Vagina (tissue), 2 donors: ENCODE measurements at regions not wholly inside any gene's neighbourhood (a gene's known extent, or its start where the extent isn't known, plus 50 kb on each side); places are given as distances from the start of the nearest gene placed in this dataset.

Source experiments
- DNase-seq, 2 donors: peaks; one replicate each; pipeline ENCODE4 v3.0.0-alpha.2; 2017; ENCODE audit errors: extremely low spot score in 2 of 2
- H3K27ac ChIP-seq: fragments of 200-600 bp; sonication (generic); one replicate; pipeline ENCODE4 v1.5.1; 2019
- H3K27me3 ChIP-seq: fragments of 200-600 bp; sonication (generic); one replicate; pipeline ENCODE4 v1.5.1; 2019
- H3K36me3 ChIP-seq, 2 donors: fragments of 200-600 bp; sonication (generic); one replicate each; pipeline ENCODE4 v1.5.1; 2017 to 2019
- H3K4me1 ChIP-seq: fragments of 200-600 bp; sonication (generic); one replicate; pipeline ENCODE4 v1.5.1; 2019
- H3K4me3 ChIP-seq, 2 donors: fragments of 200-600 bp; sonication (generic); 1 replicate in 1 of 2; 2 replicates in 1 of 2; pipeline ENCODE4 v1.5.1; 2016 to 2019
- H3K9me3 ChIP-seq: fragments of 200-600 bp; sonication (generic); one replicate; pipeline ENCODE4 v1.5.1; 2019
- CTCF ChIP-seq, 3 experiments: fragments of 450-650 bp in 2 of 3; fragments of 200-600 bp in 1 of 3; sonication (generic) in 1 of 3; IDR thresholded peaks; one replicate each; pipeline ENCODE4 v1.5.1; 2017 to 2019; ENCODE audit warnings: antibody characterized with exemption in 3 of 3, mild to moderate bottlenecking in 2 of 3, moderate library complexity in 2 of 3
- POLR2A ChIP-seq, 2 donors: fragments of 450-650 bp; IDR thresholded peaks; one replicate each; pipeline ENCODE4 v1.6.1; 2017; ENCODE audit warnings: antibody characterized with exemption in 2 of 2, mild to moderate bottlenecking in 2 of 2, moderate library complexity in 2 of 2
- POLR2AphosphoS5 ChIP-seq, 2 donors: sonication (generic); formaldehyde crosslinking; IDR thresholded peaks; one replicate each; pipeline ENCODE4 v1.9.0; 2017; ENCODE audit warnings: antibody characterized with exemption in 2 of 2, mild to moderate bottlenecking in 2 of 2, low read depth in 1 of 2; ENCODE audit not compliant: insufficient read depth in 1 of 2
- intact Hi-C: fragments of 100-400 bp; cut with DNase I; formaldehyde crosslinking; loops from one replicate; pipeline ENCODE4 v1.15.1; 2023

- no peak overlapping the region for H3K27ac ChIP-seq
- no peaks in the 10 kb centered on the region for H3K4me1 ChIP-seq
- no peak overlapping the region for H3K4me3 ChIP-seq
- no peaks in the 10 kb centered on the region for H3K27me3 ChIP-seq
- intact Hi-C loops = no loop called here
- no peaks in the 10 kb centered on the region for H3K9me3 ChIP-seq
- no peak for DNase-seq
- H3K36me3 ChIP-seq = no peaks in the 10 kb centered on the region
- TF ChIP-seq POLR2A (IDR thresholded peaks at IDR 0.05) = no peak
Observed at GRCh38 chr5:128637031-128637430, 99.0 kb upstream of the FBN2 start.

- no peaks in the 10 kb centered on the region for H3K27me3 ChIP-seq
Observed at GRCh38 chr5:128641861-128642260, 103.8 kb upstream of the FBN2 start.

DNA sequence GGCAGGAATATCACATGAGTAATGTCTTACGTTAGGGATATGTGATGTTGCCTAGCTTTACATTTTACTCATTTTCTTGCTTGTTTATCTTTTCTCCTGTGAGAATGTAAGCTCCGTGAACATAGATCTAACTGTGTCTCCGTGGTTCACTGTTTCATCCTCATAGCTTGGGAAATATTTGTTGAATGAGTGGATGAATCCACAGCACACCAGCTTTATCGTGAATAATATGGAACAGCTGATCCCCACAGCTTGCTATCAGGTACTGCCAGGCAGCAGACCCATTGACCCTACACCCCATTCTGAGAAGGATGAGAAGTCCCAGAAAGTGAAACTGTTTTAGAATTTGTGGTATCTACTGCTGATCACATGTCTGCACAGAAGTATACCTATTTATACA, 106.8 kb upstream of the FBN2 start:
- Histone ChIP-seq H3K9me3 (no peaks in the 10 kb centered on the region), H3K4me1 (no peaks in the 10 kb centered on the region), H3K27ac (no peak overlapping the region), H3K4me3 (no peak overlapping the region), H3K27me3 (no peaks in the 10 kb centered on the region), H3K36me3 (no peaks in the 10 kb centered on the region)
- DNase-seq = no peak
- intact Hi-C loops = no loop called here
- TF ChIP-seq POLR2AphosphoS5 (IDR thresholded peaks at IDR 0.05; ENCODE audit: insufficient read depth in 1 of 2, low read depth in 1 of 2) = no peak
- TF ChIP-seq POLR2A (IDR thresholded peaks at IDR 0.05) = no peak
- no peak for TF ChIP-seq CTCF (IDR thresholded peaks at IDR 0.05)

More at GRCh38 chr5:128641861-128642260, 103.8 kb upstream of the FBN2 start:
- Histone ChIP-seq H3K36me3 (no peaks in the 10 kb centered on the region), H3K4me3 (no peak overlapping the region), H3K9me3 (no peaks in the 10 kb centered on the region), H3K27ac (no peak overlapping the region), H3K4me1 (no peaks in the 10 kb centered on the region)
- no peak for TF ChIP-seq POLR2A (IDR thresholded peaks at IDR 0.05)
- TF ChIP-seq CTCF (IDR thresholded peaks at IDR 0.05) = no peak
- no peak for TF ChIP-seq POLR2AphosphoS5 (IDR thresholded peaks at IDR 0.05; ENCODE audit: insufficient read depth in 1 of 2, low read depth in 1 of 2)
- intact Hi-C loops = no loop called here
- DNase-seq = no peak

- Histone ChIP-seq H3K27ac (no peak overlapping the region), H3K4me1 (no peaks in the 10 kb centered on the region), H3K9me3 (no peaks in the 10 kb centered on the region), H3K27me3 (no peaks in the 10 kb centered on the region), H3K4me3 (no peak overlapping the region), H3K36me3 (no peaks in the 10 kb centered on the region)
- intact Hi-C loops = no loop called here
- DNase-seq = no peak
- no peak for TF ChIP-seq POLR2AphosphoS5 (IDR thresholded peaks at IDR 0.05; ENCODE audit: insufficient read depth in 1 of 2, low read depth in 1 of 2)
- TF ChIP-seq POLR2A (IDR thresholded peaks at IDR 0.05) = no peak
- no peak for TF ChIP-seq CTCF (IDR thresholded peaks at IDR 0.05)
Observed at GRCh38 chr5:128645581-128645980, 107.5 kb upstream of the FBN2 start.

- H3K27ac ChIP-seq = no peak overlapping the region
- no peaks in the 10 kb centered on the region for H3K4me1 ChIP-seq
- no peaks in the 10 kb centered on the region for H3K36me3 ChIP-seq
- H3K27me3 ChIP-seq = no peaks in the 10 kb centered on the region
- no peak overlapping the region for H3K4me3 ChIP-seq
- TF ChIP-seq CTCF (IDR thresholded peaks at IDR 0.05) = no peak
- TF ChIP-seq POLR2AphosphoS5 (IDR thresholded peaks at IDR 0.05; ENCODE audit: insufficient read depth in 1 of 2, low read depth in 1 of 2) = no peak
- TF ChIP-seq POLR2A (IDR thresholded peaks at IDR 0.05) = no peak
- no peak for DNase-seq
- no peaks in the 10 kb centered on the region for H3K9me3 ChIP-seq
- intact Hi-C loops = no loop called here
Observed at GRCh38 chr5:128646176-128646575, 108.1 kb upstream of the FBN2 start.

DNA sequence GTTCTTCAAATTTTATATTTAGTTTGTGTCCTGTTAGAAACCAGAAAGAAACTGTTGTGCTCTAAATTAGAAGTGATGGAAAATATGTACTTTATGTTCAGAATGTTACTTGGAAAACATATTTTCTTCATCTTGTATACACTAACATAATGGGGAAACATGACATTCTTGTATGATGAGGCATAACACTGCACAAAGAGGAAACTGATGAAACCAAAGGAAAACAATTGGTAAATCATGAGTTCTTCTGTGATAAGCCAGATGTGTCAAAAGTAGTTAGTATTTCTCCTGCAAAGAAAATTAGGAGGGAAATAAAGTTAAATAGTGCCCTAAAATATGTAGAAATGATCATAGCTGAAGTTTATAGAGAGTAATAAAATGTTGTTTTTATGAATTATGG, 111.1 kb upstream of the FBN2 start:
- intact Hi-C loops = no loop called here

More for the DNA sequence above, 111.1 kb upstream of the FBN2 start:
- Histone ChIP-seq H3K27ac (no peak overlapping the region), H3K4me1 (no peaks in the 10 kb centered on the region), H3K27me3 (no peaks in the 10 kb centered on the region), H3K9me3 (no peaks in the 10 kb centered on the region), H3K36me3 (no peaks in the 10 kb centered on the region), H3K4me3 (no peak overlapping the region)
- no peak for DNase-seq
- TF ChIP-seq POLR2AphosphoS5 (IDR thresholded peaks at IDR 0.05; ENCODE audit: insufficient read depth in 1 of 2, low read depth in 1 of 2) (no peak), POLR2A (IDR thresholded peaks at IDR 0.05) (no peak), CTCF (IDR thresholded peaks at IDR 0.05) (no peak)
